ENCODE measurements at regions not wholly inside any gene's neighbourhood (a gene's known extent, or its start where the extent isn't known, plus 50 kb on each side); places are given as distances from the start of the nearest gene placed in this dataset.

GRCh38 chr9:2473681-2474080 lies 147.9 kb upstream of the VLDLR start:
- DNase-seq (ENCODE audit: insufficient read length), result no peak
- TF ChIP-seq TAF1 (IDR thresholded peaks at IDR 0.05; ENCODE audit: borderline replicate concordance, low read depth, low read length) (no peak), POLR2AphosphoS5 (IDR thresholded peaks at IDR 0.05; ENCODE audit: low read depth, low read length) (no peak), POLR2A (IDR thresholded peaks at IDR 0.05; ENCODE audit: low read depth, low read length) (no peak)
- FAIRE-seq, result no peak

GRCh38 chr9:2477755-2478154 lies 143.8 kb upstream of the VLDLR start:
- FAIRE-seq (no peak), DNase-seq (ENCODE audit: insufficient read length) (no peak)

GRCh38 chr9:2478421-2478820 lies 143.2 kb upstream of the VLDLR start:
- TF ChIP-seq POLR2AphosphoS5 (IDR thresholded peaks at IDR 0.05; ENCODE audit: low read depth, low read length), result no peak
- no peak for TF ChIP-seq TAF1 (IDR thresholded peaks at IDR 0.05; ENCODE audit: borderline replicate concordance, low read depth, low read length)
- TF ChIP-seq POLR2A (IDR thresholded peaks at IDR 0.05; ENCODE audit: low read depth, low read length), result no peak
- FAIRE-seq, result no peak
- DNase-seq (ENCODE audit: insufficient read length), result no peak

More at GRCh38 chr9:2477755-2478154, 143.8 kb upstream of the VLDLR start:
- TF ChIP-seq POLR2A (IDR thresholded peaks at IDR 0.05; ENCODE audit: low read depth, low read length) (no peak), POLR2AphosphoS5 (IDR thresholded peaks at IDR 0.05; ENCODE audit: low read depth, low read length) (no peak), TAF1 (IDR thresholded peaks at IDR 0.05; ENCODE audit: borderline replicate concordance, low read depth, low read length) (no peak)

GRCh38 chr9:2479056-2479565 lies 142.5 kb upstream of the VLDLR start:
- DNase-seq (ENCODE audit: insufficient read length) (no peak), FAIRE-seq (no peak)
- TF ChIP-seq POLR2AphosphoS5 (IDR thresholded peaks at IDR 0.05; ENCODE audit: low read depth, low read length) (no peak), TAF1 (IDR thresholded peaks at IDR 0.05; ENCODE audit: borderline replicate concordance, low read depth, low read length) (no peak), POLR2A (IDR thresholded peaks at IDR 0.05; ENCODE audit: low read depth, low read length) (no peak)

GRCh38 chr9:2480255-2480837 lies 141.2 kb upstream of the VLDLR start:
- no peak for DNase-seq (ENCODE audit: insufficient read length)

GRCh38 chr9:2481216-2481615 lies 140.4 kb upstream of the VLDLR start:
- FAIRE-seq (no peak), DNase-seq (ENCODE audit: insufficient read length) (no peak)
- TF ChIP-seq POLR2AphosphoS5 (IDR thresholded peaks at IDR 0.05; ENCODE audit: low read depth, low read length) (no peak), TAF1 (IDR thresholded peaks at IDR 0.05; ENCODE audit: borderline replicate concordance, low read depth, low read length) (no peak), POLR2A (IDR thresholded peaks at IDR 0.05; ENCODE audit: low read depth, low read length) (no peak)

More at GRCh38 chr9:2480255-2480837, 141.2 kb upstream of the VLDLR start:
- FAIRE-seq, result no peak
- no peak for TF ChIP-seq POLR2A (IDR thresholded peaks at IDR 0.05; ENCODE audit: low read depth, low read length)
- TF ChIP-seq TAF1 (IDR thresholded peaks at IDR 0.05; ENCODE audit: borderline replicate concordance, low read depth, low read length), result no peak
- TF ChIP-seq POLR2AphosphoS5 (IDR thresholded peaks at IDR 0.05; ENCODE audit: low read depth, low read length), result no peak

GRCh38 chr9:2486988-2487387 lies 134.6 kb upstream of the VLDLR start:
- no peak for DNase-seq (ENCODE audit: insufficient read length)
- TF ChIP-seq POLR2A (IDR thresholded peaks at IDR 0.05; ENCODE audit: low read depth, low read length), result no peak
- TF ChIP-seq POLR2AphosphoS5 (IDR thresholded peaks at IDR 0.05; ENCODE audit: low read depth, low read length), result no peak
- no peak for TF ChIP-seq TAF1 (IDR thresholded peaks at IDR 0.05; ENCODE audit: borderline replicate concordance, low read depth, low read length)
- FAIRE-seq, result no peak

GRCh38 chr9:2489838-2490314 lies 131.7 kb upstream of the VLDLR start:
- DNase-seq (ENCODE audit: insufficient read length), result no peak
- FAIRE-seq, result no peak
- no peak for TF ChIP-seq TAF1 (IDR thresholded peaks at IDR 0.05; ENCODE audit: borderline replicate concordance, low read depth, low read length)
- TF ChIP-seq POLR2A (IDR thresholded peaks at IDR 0.05; ENCODE audit: low read depth, low read length), result no peak
- TF ChIP-seq POLR2AphosphoS5 (IDR thresholded peaks at IDR 0.05; ENCODE audit: low read depth, low read length), result no peak

- TF ChIP-seq TAF1 (IDR thresholded peaks at IDR 0.05; ENCODE audit: borderline replicate concordance, low read depth, low read length) (no peak), POLR2A (IDR thresholded peaks at IDR 0.05; ENCODE audit: low read depth, low read length) (no peak), POLR2AphosphoS5 (IDR thresholded peaks at IDR 0.05; ENCODE audit: low read depth, low read length) (no peak)
- DNase-seq (ENCODE audit: insufficient read length) (no peak), FAIRE-seq (no peak)
These were observed 129.4 kb upstream of the VLDLR start for GRCh38 chr9:2492161-2492560.

GRCh38 chr9:2493109-2493508 lies 128.5 kb upstream of the VLDLR start:
- FAIRE-seq (no peak), DNase-seq (ENCODE audit: insufficient read length) (no peak)
- TF ChIP-seq TAF1 (IDR thresholded peaks at IDR 0.05; ENCODE audit: borderline replicate concordance, low read depth, low read length) (no peak), POLR2AphosphoS5 (IDR thresholded peaks at IDR 0.05; ENCODE audit: low read depth, low read length) (no peak), POLR2A (IDR thresholded peaks at IDR 0.05; ENCODE audit: low read depth, low read length) (no peak)

GRCh38 chr9:2493529-2493928 lies 128.1 kb upstream of the VLDLR start:
- TF ChIP-seq POLR2AphosphoS5 (IDR thresholded peaks at IDR 0.05; ENCODE audit: low read depth, low read length) (no peak), TAF1 (IDR thresholded peaks at IDR 0.05; ENCODE audit: borderline replicate concordance, low read depth, low read length) (no peak), POLR2A (IDR thresholded peaks at IDR 0.05; ENCODE audit: low read depth, low read length) (no peak)
- FAIRE-seq, result no peak
- DNase-seq (ENCODE audit: insufficient read length), result no peak

- FAIRE-seq (no peak), DNase-seq (ENCODE audit: insufficient read length) (no peak)
- no peak for TF ChIP-seq POLR2A (IDR thresholded peaks at IDR 0.05; ENCODE audit: low read depth, low read length)
- no peak for TF ChIP-seq POLR2AphosphoS5 (IDR thresholded peaks at IDR 0.05; ENCODE audit: low read depth, low read length)
- no peak for TF ChIP-seq TAF1 (IDR thresholded peaks at IDR 0.05; ENCODE audit: borderline replicate concordance, low read depth, low read length)
These were observed 127.0 kb upstream of the VLDLR start for GRCh38 chr9:2494562-2494961.
